Thyroid gland (tissue), 4 donors: ENCODE measurements at regions not wholly inside any gene's neighbourhood (a gene's known extent, or its start where the extent isn't known, plus 50 kb on each side); places are given as distances from the start of the nearest gene placed in this dataset.

Source experiments
- DNase-seq, 2 donors: peaks; one replicate each; pipeline ENCODE4 v3.0.0-alpha.2; 2019
- H3K27ac ChIP-seq, 3 donors: fragments of 200-600 bp; sonication (generic); 1 replicate in 2 of 3; 2 replicates in 1 of 3; pipeline ENCODE4 v1.5.1; 2016 to 2019; ENCODE audit warnings: mild to moderate bottlenecking in 1 of 3, moderate library complexity in 1 of 3
- H3K27me3 ChIP-seq: fragments of 200-600 bp; sonication (generic); one replicate; pipeline ENCODE4 v1.5.1; 2019
- H3K36me3 ChIP-seq, 2 donors: fragments of 200-600 bp; sonication (generic); one replicate each; pipeline ENCODE4 v1.5.1; 2016 to 2019
- H3K4me1 ChIP-seq, 2 donors: fragments of 200-600 bp; sonication (generic); one replicate each; pipeline ENCODE4 v1.5.1; 2017 to 2019
- H3K4me3 ChIP-seq, 3 donors: fragments of 200-600 bp; sonication (generic); replicated peaks in 1 of 3; 1 replicate in 2 of 3; 2 replicates in 1 of 3; pipeline ENCODE4 v1.5.1; 2016; ENCODE audit warnings: mild to moderate bottlenecking in 1 of 3
- H3K9me3 ChIP-seq: fragments of 200-600 bp; sonication (generic); one replicate; pipeline ENCODE4 v1.5.1; 2017
- CTCF ChIP-seq, 6 experiments: fragments of 200-600 bp in 3 of 6; fragments of 450-650 bp in 3 of 6; sonication (generic) in 3 of 6; IDR thresholded peaks; one replicate each; pipeline ENCODE4 v1.5.1; 2016 to 2019; ENCODE audit warnings: antibody characterized with exemption in 6 of 6, mild to moderate bottlenecking in 2 of 6, inconsistent platforms in 1 of 6, moderate library complexity in 1 of 6
- POLR2A ChIP-seq, 2 donors: fragments of 450-650 bp; IDR thresholded peaks; one replicate each; pipeline ENCODE4 v1.6.1; 2017; ENCODE audit warnings: antibody characterized with exemption in 2 of 2, mild to moderate bottlenecking in 2 of 2, moderate library complexity in 1 of 2
- WGBS, 2 donors: methylation state at CpG; one replicate each; pipeline ENCODE4 v1.1.5; 2017; 5-methylcytosine and 5-hydroxymethylcytosine counted together
- intact Hi-C: fragments of 100-400 bp; cut with DNase I; formaldehyde crosslinking; loops from one replicate; pipeline ENCODE4 v1.15.1; 2023

DNA sequence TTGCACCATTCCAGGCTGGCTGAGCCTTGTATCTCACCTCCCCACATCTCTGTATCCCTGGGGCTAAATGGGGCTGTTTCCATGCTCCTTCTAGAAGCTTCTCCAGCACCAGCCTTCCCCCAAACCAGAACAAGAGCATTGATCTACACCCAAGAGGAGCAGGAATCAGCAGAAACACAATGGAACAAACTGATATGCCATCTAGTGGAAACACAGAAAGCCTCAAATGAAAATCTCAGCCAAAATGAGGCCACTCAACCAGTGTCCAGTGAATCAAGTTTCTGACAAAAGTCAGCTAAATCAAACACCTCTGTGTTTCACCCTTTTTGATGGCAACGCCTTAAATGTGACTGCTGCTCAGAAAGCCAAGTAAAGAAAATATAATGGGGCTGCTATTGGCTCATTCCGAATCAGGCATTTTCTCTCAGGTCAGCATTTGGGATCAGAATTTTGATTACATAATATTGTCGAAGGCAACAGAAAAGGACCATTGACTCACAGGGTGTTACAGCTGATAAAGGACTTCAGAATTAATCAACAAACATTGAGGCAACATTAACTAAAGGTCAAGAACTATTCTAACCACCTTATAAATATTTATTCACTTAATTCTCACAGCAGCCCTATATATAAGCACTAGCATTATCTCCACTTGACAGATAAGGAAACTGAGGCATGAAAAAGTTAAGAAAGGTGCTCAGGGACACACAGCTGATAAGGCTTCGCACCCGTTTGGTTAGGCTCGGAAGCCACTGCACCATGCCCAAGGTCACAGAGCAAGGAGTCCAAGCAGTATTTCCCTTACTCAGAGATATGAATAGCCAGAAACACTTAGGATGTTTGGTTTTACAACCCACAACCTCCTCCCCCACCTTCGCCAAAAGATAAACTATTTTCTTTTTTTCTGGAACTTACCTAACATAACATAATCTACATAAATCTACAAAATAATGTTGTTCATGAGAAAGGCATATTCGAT is 85.8 kb upstream of the KCNJ15 start:
- H3K27me3 ChIP-seq, result no peaks in the 10 kb centered on the region
- peaks cover 0 to 17% of the 10 kb centered on the region in 2 donors for H3K4me1 ChIP-seq
- TF ChIP-seq POLR2A (IDR thresholded peaks at IDR 0.05), result no peak
- no peak for TF ChIP-seq CTCF (IDR thresholded peaks at IDR 0.05)
- intact Hi-C loops, result no loop called here
- no peak overlapping the region for H3K4me3 ChIP-seq
- no peaks in the 10 kb centered on the region for H3K9me3 ChIP-seq
- H3K36me3 ChIP-seq, result no peaks in the 10 kb centered on the region
- WGBS, 2 donors, result 80 to 82% methylated on average over 8 of the region's 8 CpGs
- no peak overlapping the region for H3K27ac ChIP-seq
- no peak for DNase-seq

DNA sequence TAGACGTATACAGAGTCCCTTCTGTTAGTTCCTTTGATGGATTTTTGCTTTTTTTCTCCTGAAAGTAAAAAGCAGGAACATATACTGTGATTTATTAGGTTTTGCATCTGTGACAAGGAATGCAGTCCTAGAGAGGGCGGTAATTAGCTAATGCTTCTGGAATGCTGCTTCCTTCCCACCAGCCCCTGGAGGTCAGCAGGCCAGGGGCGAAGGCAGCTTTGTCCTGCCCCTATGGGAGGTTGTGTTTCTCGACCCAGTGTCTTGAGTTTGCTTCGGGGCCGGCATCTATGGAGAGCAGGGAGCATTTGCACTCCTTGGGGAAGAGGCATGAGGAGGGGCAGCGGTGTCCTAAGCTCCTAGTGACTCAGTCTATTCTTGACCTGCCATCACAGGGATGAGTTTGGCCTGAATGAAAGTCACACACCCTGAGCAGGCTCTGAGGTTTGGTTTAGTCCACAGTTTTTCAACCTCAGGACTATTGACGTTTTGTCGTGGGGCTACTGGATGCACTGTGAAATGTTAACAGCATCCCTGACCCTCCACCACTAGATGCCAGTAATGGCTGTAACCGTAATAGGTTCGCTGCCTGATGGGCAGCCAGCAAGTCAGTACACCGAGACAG is 85.0 kb upstream of the KCNJ15 start:
- DNase-seq, result no peak
- no peak overlapping the region for H3K27ac ChIP-seq
- H3K9me3 ChIP-seq, result no peaks in the 10 kb centered on the region
- H3K27me3 ChIP-seq, result no peaks in the 10 kb centered on the region
- intact Hi-C loops, result no loop called here
- peaks cover 0 to 11% of the 10 kb centered on the region in 2 donors for H3K4me1 ChIP-seq
- WGBS, 2 donors, result 74 to 75% methylated on average over 11 to 12 of the region's 12 CpGs
- H3K4me3 ChIP-seq, result no peak overlapping the region
- no peak for TF ChIP-seq POLR2A (IDR thresholded peaks at IDR 0.05)
- TF ChIP-seq CTCF (IDR thresholded peaks at IDR 0.05), result no peak
- no peaks in the 10 kb centered on the region for H3K36me3 ChIP-seq

DNA sequence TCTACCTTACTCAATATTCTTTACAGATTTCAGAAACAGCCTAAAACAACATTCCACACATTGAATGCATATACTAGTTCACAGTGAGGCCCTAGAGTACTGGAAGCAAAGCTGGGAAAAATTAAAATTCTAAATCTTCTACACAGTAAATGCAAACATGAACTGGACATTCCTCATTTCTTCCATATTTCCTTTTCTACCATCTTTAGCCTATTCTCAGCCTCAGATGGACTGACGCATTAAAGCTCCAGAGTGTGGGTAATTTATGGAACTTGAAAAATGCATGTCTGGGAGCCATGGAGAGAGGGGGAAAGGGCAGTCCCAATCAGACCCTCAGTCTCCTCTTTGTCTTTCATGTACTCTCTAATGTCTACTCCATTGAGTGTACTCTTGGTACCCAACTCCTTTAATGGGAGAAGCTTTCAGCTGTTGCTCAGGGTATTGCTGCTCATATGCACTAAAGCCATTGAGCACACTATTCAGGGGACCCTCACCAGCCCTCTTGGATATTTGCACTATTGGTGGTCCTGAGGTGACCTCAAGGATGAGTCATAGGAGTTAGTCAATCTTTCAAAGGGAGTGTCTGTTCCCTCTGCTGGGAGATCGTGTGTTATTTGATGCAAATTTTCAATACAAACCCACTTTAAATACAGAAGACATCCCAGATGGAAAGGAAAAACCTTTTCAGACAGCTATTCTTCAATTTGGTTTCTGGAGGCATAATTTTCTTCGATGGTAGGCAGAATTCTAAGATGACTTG is 83.3 kb upstream of the KCNJ15 start:
- Histone ChIP-seq H3K36me3 (no peaks in the 10 kb centered on the region), H3K4me3 (no peak overlapping the region), H3K9me3 (no peaks in the 10 kb centered on the region), H3K27ac (no peak overlapping the region), H3K4me1 (peaks cover 0 to 11% of the 10 kb centered on the region in 2 donors), H3K27me3 (no peaks in the 10 kb centered on the region)
- 96 to 97% methylated on average over 3 of the region's 3 CpGs for WGBS, 2 donors
- TF ChIP-seq CTCF (IDR thresholded peaks at IDR 0.05), result no peak
- TF ChIP-seq POLR2A (IDR thresholded peaks at IDR 0.05), result no peak
- intact Hi-C loops, result no loop called here
- DNase-seq, result no peak

GRCh38 chr21:38175306-38175705 is 81.5 kb upstream of the KCNJ15 start:
- intact Hi-C loops, result no loop called here
- no peak for TF ChIP-seq POLR2A (IDR thresholded peaks at IDR 0.05)
- TF ChIP-seq CTCF (IDR thresholded peaks at IDR 0.05), result no peak
- Histone ChIP-seq H3K27ac (no peak overlapping the region), H3K27me3 (no peaks in the 10 kb centered on the region), H3K4me1 (peaks cover 0 to 11% of the 10 kb centered on the region in 2 donors), H3K4me3 (no peak overlapping the region), H3K36me3 (no peaks in the 10 kb centered on the region), H3K9me3 (no peaks in the 10 kb centered on the region)
- no peak for DNase-seq
- WGBS, 2 donors, result 54 to 71% methylated on average over 1 of the region's 1 CpG
